Activated CD4-positive, alpha-beta T cell treated with anti-CD3 and anti-CD28 coated beads, Interleukin-2, amount 10 ng/mL, durations not matched to agents 7 days and 5 days (primary cell): ENCODE measurements at regions not wholly inside any gene's neighbourhood (a gene's known extent, or its start where the extent isn't known, plus 50 kb on each side); places are given as distances from the start of the nearest gene placed in this dataset.

Source experiments
- CTCF ChIA-PET: fragments of 350-600 bp; sonication (Branson Sonifier 250); formaldehyde crosslinking; loops from one replicate; lab custom pipeline; 2021; ENCODE audit warnings: antibody characterized with exemption; lab: Charles Lee
- POLR2A ChIA-PET: fragments of 350-600 bp; sonication (Branson Sonifier 250); formaldehyde crosslinking; loops from one replicate; lab custom pipeline; 2021; ENCODE audit warnings: antibody characterized with exemption; lab: Charles Lee
- DNase-seq: peaks from one replicate; pipeline ENCODE4 v3.0.0-alpha.2; 2020
- H3K27ac Mint-ChIP-seq: one replicate; pipeline ENCODE4 v1.8.0; 2021; ENCODE audit warnings: mild to moderate bottlenecking, moderate library complexity, mixed read lengths
- H3K27me3 Mint-ChIP-seq: one replicate; pipeline ENCODE4 v1.8.0; 2021; ENCODE audit warnings: mixed read lengths
- H3K36me3 Mint-ChIP-seq: one replicate; pipeline ENCODE4 v1.8.0; 2021; ENCODE audit warnings: low read depth, mixed read lengths
- H3K4me1 Mint-ChIP-seq: one replicate; pipeline ENCODE4 v1.8.0; 2021; ENCODE audit warnings: mixed read lengths
- H3K4me3 Mint-ChIP-seq: one replicate; pipeline ENCODE4 v1.8.0; 2021; ENCODE audit warnings: mild to moderate bottlenecking, moderate library complexity, mixed read lengths
- H3K9me3 Mint-ChIP-seq: one replicate; pipeline ENCODE4 v1.8.0; 2021; ENCODE audit warnings: mixed read lengths

- ChIA-PET CTCF (no interaction called here), POLR2A (no interaction called here)
- Mint-ChIP-seq H3K27ac (no peak overlapping the region), H3K4me3 (no peak overlapping the region), H3K36me3 (no peaks in the 10 kb centered on the region), H3K27me3 (peaks cover 15% of the 10 kb centered on the region), H3K9me3 (no peaks in the 10 kb centered on the region), H3K4me1 (no peaks in the 10 kb centered on the region)
- no peak for DNase-seq
Measured at GRCh38 chr18:61616111-61616610, 276.6 kb downstream of the RNF152 start.

GRCh38 chr18:61612517-61612916 is 279.3 kb downstream of the CDH20 start:
- H3K27ac Mint-ChIP-seq = no peak overlapping the region
- ChIA-PET CTCF (interaction anchor here (0.8 to 1.9 kb wide), 2 partner anchors 13 to 15 kb away, joined by 3 to 5 read pairs; no protein-coding TSS in a partner anchor), POLR2A (no interaction called here)
- no peak for DNase-seq
- no peaks in the 10 kb centered on the region for H3K4me1 Mint-ChIP-seq
- no peaks in the 10 kb centered on the region for H3K9me3 Mint-ChIP-seq
- no peaks in the 10 kb centered on the region for H3K36me3 Mint-ChIP-seq
- H3K4me3 Mint-ChIP-seq = no peak overlapping the region
- H3K27me3 Mint-ChIP-seq = peaks cover 27% of the 10 kb centered on the region

- Mint-ChIP-seq H3K36me3 (no peaks in the 10 kb centered on the region), H3K4me3 (no peak overlapping the region), H3K4me1 (no peaks in the 10 kb centered on the region), H3K9me3 (no peaks in the 10 kb centered on the region), H3K27me3 (peaks cover 41% of the 10 kb centered on the region), H3K27ac (no peak overlapping the region)
- ChIA-PET POLR2A (no interaction called here), CTCF (no interaction called here)
- no peak for DNase-seq
Measured at GRCh38 chr18:61609131-61609530, 275.9 kb downstream of the CDH20 start.

- Mint-ChIP-seq H3K4me3 (no peak overlapping the region), H3K9me3 (no peaks in the 10 kb centered on the region), H3K27me3 (peaks cover 41% of the 10 kb centered on the region), H3K36me3 (no peaks in the 10 kb centered on the region), H3K4me1 (no peaks in the 10 kb centered on the region), H3K27ac (no peak overlapping the region)
- no peak for DNase-seq
- CTCF ChIA-PET = no interaction called here
- POLR2A ChIA-PET = no interaction called here
Measured at GRCh38 chr18:61608316-61608715, 275.1 kb downstream of the CDH20 start.

GRCh38 chr18:61607867-61608266 is 274.6 kb downstream of the CDH20 start:
- no peaks in the 10 kb centered on the region for H3K9me3 Mint-ChIP-seq
- DNase-seq = no peak
- no peak overlapping the region for H3K4me3 Mint-ChIP-seq
- H3K27ac Mint-ChIP-seq = no peak overlapping the region
- no peaks in the 10 kb centered on the region for H3K4me1 Mint-ChIP-seq
- POLR2A ChIA-PET = no interaction called here
- peaks cover 39% of the 10 kb centered on the region for H3K27me3 Mint-ChIP-seq
- H3K36me3 Mint-ChIP-seq = no peaks in the 10 kb centered on the region
- CTCF ChIA-PET = no interaction called here

GRCh38 chr18:61606759-61607158 is 273.5 kb downstream of the CDH20 start:
- Mint-ChIP-seq H3K4me3 (no peak overlapping the region), H3K27me3 (peaks cover 35% of the 10 kb centered on the region), H3K27ac (no peak overlapping the region), H3K9me3 (no peaks in the 10 kb centered on the region), H3K36me3 (no peaks in the 10 kb centered on the region), H3K4me1 (no peaks in the 10 kb centered on the region)
- DNase-seq = no peak
- ChIA-PET CTCF (no interaction called here), POLR2A (no interaction called here)

GRCh38 chr18:61606068-61606660 is 272.9 kb downstream of the CDH20 start:
- H3K4me1 Mint-ChIP-seq = no peaks in the 10 kb centered on the region
- no peak for DNase-seq
- H3K27ac Mint-ChIP-seq = no peak overlapping the region
- ChIA-PET POLR2A (no interaction called here), CTCF (no interaction called here)
- H3K4me3 Mint-ChIP-seq = no peak overlapping the region
- H3K9me3 Mint-ChIP-seq = no peaks in the 10 kb centered on the region
- H3K36me3 Mint-ChIP-seq = no peaks in the 10 kb centered on the region
- peaks cover 32% of the 10 kb centered on the region for H3K27me3 Mint-ChIP-seq

GRCh38 chr18:61605376-61606067 is 272.3 kb downstream of the CDH20 start:
- no peak overlapping the region for H3K27ac Mint-ChIP-seq

More at GRCh38 chr18:61605376-61606067, 272.3 kb downstream of the CDH20 start:
- DNase-seq = no peak
- POLR2A ChIA-PET = no interaction called here
- no peaks in the 10 kb centered on the region for H3K9me3 Mint-ChIP-seq
- no peak overlapping the region for H3K4me3 Mint-ChIP-seq
- peaks cover 31% of the 10 kb centered on the region for H3K27me3 Mint-ChIP-seq
- H3K36me3 Mint-ChIP-seq = no peaks in the 10 kb centered on the region
- no peaks in the 10 kb centered on the region for H3K4me1 Mint-ChIP-seq
- CTCF ChIA-PET = no interaction called here
